ENCODE measurements at regions not wholly inside any gene's neighbourhood (a gene's known extent, or its start where the extent isn't known, plus 50 kb on each side); places are given as distances from the start of the nearest gene placed in this dataset.

DNA sequence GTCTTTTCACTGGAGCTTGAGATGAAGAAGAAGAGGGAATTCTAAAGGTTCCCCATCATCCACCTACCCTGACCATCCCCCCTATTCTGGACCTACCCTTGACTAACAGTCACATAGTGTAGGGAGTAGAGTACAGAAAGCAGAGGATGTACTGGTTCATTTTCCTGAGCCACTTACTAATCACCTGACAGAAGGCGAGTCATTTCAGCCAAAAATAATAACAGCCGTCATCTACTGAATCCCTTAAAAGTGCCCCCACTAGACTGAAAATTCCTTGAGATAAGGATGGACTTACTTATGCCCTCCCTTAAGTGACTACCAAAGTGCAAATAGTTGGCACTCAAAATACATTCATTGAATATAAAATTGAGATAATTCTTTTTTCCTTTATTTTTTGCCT is 112.2 kb downstream of the FOXD1 start:
- TF ChIP-seq EZH2phosphoT487 (IDR thresholded peaks at IDR 0.05; ENCODE audit: borderline replicate concordance, low read length) = no peak
- TF ChIP-seq, protein P1, sequence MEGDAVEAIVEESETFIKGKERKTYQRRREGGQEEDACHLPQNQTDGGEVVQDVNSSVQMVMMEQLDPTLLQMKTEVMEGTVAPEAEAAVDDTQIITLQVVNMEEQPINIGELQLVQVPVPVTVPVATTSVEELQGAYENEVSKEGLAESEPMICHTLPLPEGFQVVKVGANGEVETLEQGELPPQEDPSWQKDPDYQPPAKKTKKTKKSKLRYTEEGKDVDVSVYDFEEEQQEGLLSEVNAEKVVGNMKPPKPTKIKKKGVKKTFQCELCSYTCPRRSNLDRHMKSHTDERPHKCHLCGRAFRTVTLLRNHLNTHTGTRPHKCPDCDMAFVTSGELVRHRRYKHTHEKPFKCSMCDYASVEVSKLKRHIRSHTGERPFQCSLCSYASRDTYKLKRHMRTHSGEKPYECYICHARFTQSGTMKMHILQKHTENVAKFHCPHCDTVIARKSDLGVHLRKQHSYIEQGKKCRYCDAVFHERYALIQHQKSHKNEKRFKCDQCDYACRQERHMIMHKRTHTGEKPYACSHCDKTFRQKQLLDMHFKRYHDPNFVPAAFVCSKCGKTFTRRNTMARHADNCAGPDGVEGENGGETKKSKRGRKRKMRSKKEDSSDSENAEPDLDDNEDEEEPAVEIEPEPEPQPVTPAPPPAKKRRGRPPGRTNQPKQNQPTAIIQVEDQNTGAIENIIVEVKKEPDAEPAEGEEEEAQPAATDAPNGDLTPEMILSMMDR (IDR thresholded peaks at IDR 0.05; ENCODE audit: low read depth, low read length, poor library complexity, severe bottlenecking) = no peak
- no peaks in the 10 kb centered on the region for H3K79me2 ChIP-seq (ENCODE audit: control insufficient read depth, low read length)
- H3K4me1 ChIP-seq (ENCODE audit: control insufficient read depth, low read length) = no peaks in the 10 kb centered on the region
- H3K27ac ChIP-seq (ENCODE audit: low read depth, low read length) = no peak overlapping the region
- no peaks in the 10 kb centered on the region for H4K20me1 ChIP-seq (ENCODE audit: control insufficient read depth, insufficient read depth, low read depth, low read length)
- H3K36me3 ChIP-seq (ENCODE audit: control insufficient read depth, low read length) = no peaks in the 10 kb centered on the region
- no peaks in the 10 kb centered on the region for H3F3A ChIP-seq (ENCODE audit: control insufficient read depth, insufficient read depth)
- no peak overlapping the region for H3K4me3 ChIP-seq (ENCODE audit: low read length)
- no peak overlapping the region for H3K4me2 ChIP-seq (ENCODE audit: low read length)
- no peaks in the 10 kb centered on the region for H3K9me2 ChIP-seq (replicated peaks; ENCODE audit: control insufficient read depth, low read length)
- H3K27me3 ChIP-seq (ENCODE audit: control insufficient read depth, low read length) = peaks cover 3% of the 10 kb centered on the region; the same call in 1 of the 2 replicates
- H3K9me3 ChIP-seq (ENCODE audit: control insufficient read depth, insufficient read depth, low read length) = no peaks in the 10 kb centered on the region

GRCh38 chr5:73333944-73334703 is 114.5 kb downstream of the FOXD1 start:
- H3K27ac ChIP-seq (ENCODE audit: low read depth, low read length) = no peak overlapping the region
- no peak overlapping the region for H3K4me2 ChIP-seq (ENCODE audit: low read length)
- H3K9me2 ChIP-seq (replicated peaks; ENCODE audit: control insufficient read depth, low read length) = no peaks in the 10 kb centered on the region
- H3K9me3 ChIP-seq (ENCODE audit: control insufficient read depth, insufficient read depth, low read length) = peaks cover 3% of the 10 kb centered on the region; the same call in 1 of the 2 replicates
- H3K4me1 ChIP-seq (ENCODE audit: control insufficient read depth, low read length) = no peaks in the 10 kb centered on the region
- no peaks in the 10 kb centered on the region for H3F3A ChIP-seq (ENCODE audit: control insufficient read depth, insufficient read depth)
- no peaks in the 10 kb centered on the region for H3K79me2 ChIP-seq (ENCODE audit: control insufficient read depth, low read length)
- peaks cover 3% of the 10 kb centered on the region; the same call in 1 of the 2 replicates for H3K27me3 ChIP-seq (ENCODE audit: control insufficient read depth, low read length)
- H3K4me3 ChIP-seq (ENCODE audit: low read length) = no peak overlapping the region
- no peaks in the 10 kb centered on the region for H3K36me3 ChIP-seq (ENCODE audit: control insufficient read depth, low read length)
- TF ChIP-seq, protein P1 (IDR thresholded peaks at IDR 0.05; ENCODE audit: low read depth, low read length, poor library complexity, severe bottlenecking) = no peak
- no peak for TF ChIP-seq EZH2phosphoT487 (IDR thresholded peaks at IDR 0.05; ENCODE audit: borderline replicate concordance, low read length)
- H4K20me1 ChIP-seq (ENCODE audit: control insufficient read depth, insufficient read depth, low read depth, low read length) = no peaks in the 10 kb centered on the region

- Histone ChIP-seq H3K4me2 (ENCODE audit: low read length) (no peak overlapping the region), H3K36me3 (ENCODE audit: control insufficient read depth, low read length) (no peaks in the 10 kb centered on the region), H3K27ac (ENCODE audit: low read depth, low read length) (no peak overlapping the region), H3K9me3 (ENCODE audit: control insufficient read depth, insufficient read depth, low read length) (peaks cover 3% of the 10 kb centered on the region; the same call in 1 of the 2 replicates), H3K4me3 (ENCODE audit: low read length) (no peak overlapping the region), H3K27me3 (ENCODE audit: control insufficient read depth, low read length) (peaks cover 4% of the 10 kb centered on the region; the same call in 1 of the 2 replicates), H4K20me1 (ENCODE audit: control insufficient read depth, insufficient read depth, low read depth, low read length) (no peaks in the 10 kb centered on the region), H3F3A (ENCODE audit: control insufficient read depth, insufficient read depth) (no peaks in the 10 kb centered on the region), H3K4me1 (ENCODE audit: control insufficient read depth, low read length) (no peaks in the 10 kb centered on the region), H3K9me2 (replicated peaks; ENCODE audit: control insufficient read depth, low read length) (no peaks in the 10 kb centered on the region), H3K79me2 (ENCODE audit: control insufficient read depth, low read length) (no peaks in the 10 kb centered on the region)
- TF ChIP-seq, protein P1 (IDR thresholded peaks at IDR 0.05; ENCODE audit: low read depth, low read length, poor library complexity, severe bottlenecking) = no peak
- TF ChIP-seq EZH2phosphoT487 (IDR thresholded peaks at IDR 0.05; ENCODE audit: borderline replicate concordance, low read length) = no peak
Observed at GRCh38 chr5:73330613-73331012, 118.0 kb downstream of the FOXD1 start.
